ENCODE measurements at regions not wholly inside any gene's neighbourhood (a gene's known extent, or its start where the extent isn't known, plus 50 kb on each side); places are given as distances from the start of the nearest gene placed in this dataset.

DNA sequence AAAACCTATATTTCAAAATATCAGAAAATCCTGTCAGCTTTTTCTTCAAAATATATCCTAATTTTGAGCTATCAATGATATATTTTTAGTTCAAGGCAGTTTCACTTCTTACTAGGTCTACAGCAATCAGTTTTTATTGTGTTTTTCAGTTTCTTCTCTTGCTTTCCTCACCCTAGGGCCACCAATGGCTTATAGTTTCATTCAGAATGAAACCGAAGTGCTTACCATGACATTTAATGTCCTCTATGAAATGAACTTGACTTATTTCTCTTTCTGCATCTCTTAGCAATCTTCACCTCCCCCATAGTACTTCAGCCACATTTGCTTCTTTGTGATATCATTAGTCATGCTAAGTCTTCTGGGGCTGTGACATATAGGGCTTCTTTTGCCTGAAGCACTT is 100.3 kb downstream of the ARL5B start:
- H3K9me3 ChIP-seq (ENCODE audit: low read length): no peaks in the 10 kb centered on the region
- H3K4me2 ChIP-seq (ENCODE audit: low read length): no peak overlapping the region
- intact Hi-C loops (cut with micrococcal nuclease; ENCODE audit: unreplicated experiment): no loop called here
- no peaks in the 10 kb centered on the region for H3K79me2 ChIP-seq (ENCODE audit: insufficient read depth, low read depth, low read length)
- CTCF ChIA-PET (ENCODE audit: unreplicated experiment): no interaction called here
- no peak for DNase-seq (ENCODE audit: low spot score)
- no peaks in the 10 kb centered on the region for H3K9me2 ChIP-seq (ENCODE audit: insufficient read depth, low read length)
- TF ChIP-seq EZH2phosphoT487 (IDR thresholded peaks at IDR 0.05; ENCODE audit: borderline replicate concordance, low read depth, low read length): no peak
- TF ChIP-seq, protein P1, sequence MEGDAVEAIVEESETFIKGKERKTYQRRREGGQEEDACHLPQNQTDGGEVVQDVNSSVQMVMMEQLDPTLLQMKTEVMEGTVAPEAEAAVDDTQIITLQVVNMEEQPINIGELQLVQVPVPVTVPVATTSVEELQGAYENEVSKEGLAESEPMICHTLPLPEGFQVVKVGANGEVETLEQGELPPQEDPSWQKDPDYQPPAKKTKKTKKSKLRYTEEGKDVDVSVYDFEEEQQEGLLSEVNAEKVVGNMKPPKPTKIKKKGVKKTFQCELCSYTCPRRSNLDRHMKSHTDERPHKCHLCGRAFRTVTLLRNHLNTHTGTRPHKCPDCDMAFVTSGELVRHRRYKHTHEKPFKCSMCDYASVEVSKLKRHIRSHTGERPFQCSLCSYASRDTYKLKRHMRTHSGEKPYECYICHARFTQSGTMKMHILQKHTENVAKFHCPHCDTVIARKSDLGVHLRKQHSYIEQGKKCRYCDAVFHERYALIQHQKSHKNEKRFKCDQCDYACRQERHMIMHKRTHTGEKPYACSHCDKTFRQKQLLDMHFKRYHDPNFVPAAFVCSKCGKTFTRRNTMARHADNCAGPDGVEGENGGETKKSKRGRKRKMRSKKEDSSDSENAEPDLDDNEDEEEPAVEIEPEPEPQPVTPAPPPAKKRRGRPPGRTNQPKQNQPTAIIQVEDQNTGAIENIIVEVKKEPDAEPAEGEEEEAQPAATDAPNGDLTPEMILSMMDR (conservative IDR thresholded peaks at IDR 0.05; ENCODE audit: low read length): no peak
- POLR2A ChIA-PET: no interaction called here
- H4K20me1 ChIP-seq (ENCODE audit: insufficient read depth, low read length): no peaks in the 10 kb centered on the region
- H3K27ac ChIP-seq (ENCODE audit: low read depth, low read length, poor library complexity, severe bottlenecking): no peak overlapping the region
- no peak overlapping the region for H3K4me3 ChIP-seq (ENCODE audit: low read depth, low read length, poor library complexity, severe bottlenecking)
- H3K4me1 ChIP-seq (ENCODE audit: insufficient read depth, low read length, poor library complexity, severe bottlenecking): no peaks in the 10 kb centered on the region
- H3K36me3 ChIP-seq (ENCODE audit: insufficient read depth, low read length): no peaks in the 10 kb centered on the region
- H2AFZ ChIP-seq (ENCODE audit: low read length): no peak overlapping the region
- BruUV-seq (replicated peaks): no TSS peak

DNA sequence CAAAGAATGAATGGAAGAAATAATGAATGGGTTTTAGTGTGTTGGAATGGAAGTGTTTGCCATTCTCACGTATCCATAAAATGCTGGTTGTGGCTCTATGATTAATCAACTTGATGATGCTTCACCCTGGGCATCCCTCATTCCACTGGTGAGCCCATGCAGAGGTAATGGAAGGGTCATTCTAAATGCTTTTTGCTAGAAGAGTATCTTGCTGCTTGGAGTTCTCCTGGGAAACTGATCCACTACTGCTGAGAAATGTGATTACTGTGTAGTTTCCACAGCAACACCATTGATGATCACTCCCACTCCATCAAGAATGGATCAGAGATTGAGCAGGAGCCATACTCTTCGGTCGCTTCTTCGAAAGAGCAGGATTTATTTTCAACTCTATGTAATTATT is 101.6 kb downstream of the ARL5B start:
- no peak overlapping the region for H3K27ac ChIP-seq (ENCODE audit: low read depth, low read length, poor library complexity, severe bottlenecking)
- H3K9me2 ChIP-seq (ENCODE audit: insufficient read depth, low read length): no peaks in the 10 kb centered on the region
- TF ChIP-seq, protein P1 (conservative IDR thresholded peaks at IDR 0.05; ENCODE audit: low read length): no peak
- TF ChIP-seq EZH2phosphoT487 (IDR thresholded peaks at IDR 0.05; ENCODE audit: borderline replicate concordance, low read depth, low read length): no peak
- intact Hi-C loops (cut with micrococcal nuclease; ENCODE audit: unreplicated experiment): no loop called here
- no peaks in the 10 kb centered on the region for H3K79me2 ChIP-seq (ENCODE audit: insufficient read depth, low read depth, low read length)
- no TSS peak for BruUV-seq (replicated peaks)
- H4K20me1 ChIP-seq (ENCODE audit: insufficient read depth, low read length): no peaks in the 10 kb centered on the region
- H3K4me2 ChIP-seq (ENCODE audit: low read length): no peak overlapping the region
- no peaks in the 10 kb centered on the region for H3K9me3 ChIP-seq (ENCODE audit: low read length)
- no peaks in the 10 kb centered on the region for H3K4me1 ChIP-seq (ENCODE audit: insufficient read depth, low read length, poor library complexity, severe bottlenecking)
- no peak for DNase-seq (ENCODE audit: low spot score)
- ChIA-PET CTCF (ENCODE audit: unreplicated experiment) (no interaction called here), POLR2A (no interaction called here)
- H2AFZ ChIP-seq (ENCODE audit: low read length): no peak overlapping the region
- no peak overlapping the region for H3K4me3 ChIP-seq (ENCODE audit: low read depth, low read length, poor library complexity, severe bottlenecking)
- no peaks in the 10 kb centered on the region for H3K36me3 ChIP-seq (ENCODE audit: insufficient read depth, low read length)

- H3K9me2 ChIP-seq (ENCODE audit: insufficient read depth, low read length): no peaks in the 10 kb centered on the region
Measured at GRCh38 chr10:18767981-18768380, 108.8 kb downstream of the ARL5B start.

More at GRCh38 chr10:18767981-18768380, 108.8 kb downstream of the ARL5B start:
- Histone ChIP-seq H4K20me1 (ENCODE audit: insufficient read depth, low read length) (no peaks in the 10 kb centered on the region), H3K9me3 (ENCODE audit: low read length) (no peaks in the 10 kb centered on the region), H3K4me2 (ENCODE audit: low read length) (no peak overlapping the region), H3K36me3 (ENCODE audit: insufficient read depth, low read length) (no peaks in the 10 kb centered on the region), H3K4me3 (ENCODE audit: low read depth, low read length, poor library complexity, severe bottlenecking) (no peak overlapping the region), H3K27ac (ENCODE audit: low read depth, low read length, poor library complexity, severe bottlenecking) (no peak overlapping the region), H2AFZ (ENCODE audit: low read length) (no peak overlapping the region), H3K4me1 (ENCODE audit: insufficient read depth, low read length, poor library complexity, severe bottlenecking) (no peaks in the 10 kb centered on the region), H3K79me2 (ENCODE audit: insufficient read depth, low read depth, low read length) (no peaks in the 10 kb centered on the region)
- CTCF ChIA-PET (ENCODE audit: unreplicated experiment): no interaction called here
- POLR2A ChIA-PET: no interaction called here
- intact Hi-C loops (cut with micrococcal nuclease; ENCODE audit: unreplicated experiment): no loop called here
- no peak for TF ChIP-seq EZH2phosphoT487 (IDR thresholded peaks at IDR 0.05; ENCODE audit: borderline replicate concordance, low read depth, low read length)
- TF ChIP-seq, protein P1 (conservative IDR thresholded peaks at IDR 0.05; ENCODE audit: low read length): no peak
- no TSS peak for BruUV-seq (replicated peaks)
- DNase-seq (ENCODE audit: low spot score): no peak
